Stimulated activated CD4-positive, alpha-beta T cell treated with anti-CD3 and anti-CD28 coated beads, Interleukin-4, amount 100 ng/mL, for 48 hours (primary cell): ENCODE measurements at regions not wholly inside any gene's neighbourhood (a gene's known extent, or its start where the extent isn't known, plus 50 kb on each side); places are given as distances from the start of the nearest gene placed in this dataset.
"Not testable (repeated sequence)": the region's sequence is repeated elsewhere in the genome, so short reads cannot be mapped to it uniquely, and the experiment has no call there.

ENCODE experiments used
- DNase-seq, 2 donors: peaks; one replicate each; pipeline ENCODE4 v3.0.0-alpha.2; 2020; ENCODE audit warnings: low read depth in 2 of 2

DNA sequence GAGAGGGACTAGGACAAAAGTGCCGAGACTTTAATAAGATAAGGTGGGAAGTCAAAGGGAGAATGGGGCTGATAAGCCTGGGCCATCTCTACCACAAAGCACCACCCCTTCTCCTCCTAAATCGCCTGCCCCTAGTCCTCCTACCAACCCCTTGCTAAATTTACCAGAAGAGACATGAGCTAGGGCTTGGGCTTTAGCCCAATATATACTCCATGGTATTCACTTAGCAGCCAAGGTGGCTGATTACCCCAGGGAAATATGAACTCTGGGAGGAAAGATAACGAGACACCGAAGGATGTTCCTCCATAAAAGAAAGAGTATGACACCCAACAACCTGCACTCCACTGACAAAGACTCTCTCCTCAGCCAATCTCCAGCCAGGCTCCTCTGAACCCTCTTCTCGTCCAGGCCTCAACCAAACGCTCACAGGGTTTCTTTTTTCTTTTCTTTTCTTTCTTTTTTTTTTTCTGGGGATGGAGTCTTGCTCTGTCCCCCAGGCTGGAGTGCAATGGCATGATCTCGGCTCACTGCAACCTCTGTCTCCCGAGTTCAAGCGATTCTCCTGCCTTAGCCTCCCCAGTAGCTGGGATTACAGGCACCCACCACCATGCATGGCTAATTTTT lies 610.2 kb downstream of the UQCRFS1 start:
- no peak for DNase-seq

DNA sequence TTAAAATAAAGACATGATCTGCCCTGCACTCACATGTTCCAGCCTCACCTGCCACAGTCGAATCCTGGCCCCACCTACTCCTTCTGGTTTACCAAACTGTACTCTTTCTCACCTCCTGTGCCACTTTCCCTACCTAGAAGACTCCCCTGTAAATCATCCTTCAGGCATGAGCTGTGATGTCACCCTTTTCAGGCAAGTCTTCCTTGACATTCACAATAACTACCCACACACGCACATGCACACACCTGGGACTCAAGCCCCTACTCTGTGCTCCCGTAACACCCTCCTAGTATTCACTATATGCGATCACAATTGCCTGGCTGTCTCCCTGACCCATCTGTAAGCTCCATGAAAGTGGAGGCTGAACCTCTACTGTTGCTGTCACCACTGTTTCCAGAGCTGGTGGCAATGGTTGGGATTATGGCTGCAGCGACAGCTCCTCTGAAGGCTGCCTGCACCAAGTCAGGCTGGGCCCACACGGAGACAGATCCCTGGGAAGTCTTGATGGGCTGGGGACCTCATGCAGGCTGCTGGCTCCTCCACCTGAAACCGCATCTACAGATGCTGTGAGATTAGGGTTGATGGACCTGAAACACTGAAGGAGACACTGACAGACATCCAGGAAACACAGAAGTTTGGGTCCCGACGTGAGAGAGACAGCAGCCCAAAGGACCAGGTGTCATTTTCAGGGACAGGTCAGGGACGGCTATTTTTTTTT lies 611.1 kb downstream of the UQCRFS1 start:
- no peak for DNase-seq

DNA sequence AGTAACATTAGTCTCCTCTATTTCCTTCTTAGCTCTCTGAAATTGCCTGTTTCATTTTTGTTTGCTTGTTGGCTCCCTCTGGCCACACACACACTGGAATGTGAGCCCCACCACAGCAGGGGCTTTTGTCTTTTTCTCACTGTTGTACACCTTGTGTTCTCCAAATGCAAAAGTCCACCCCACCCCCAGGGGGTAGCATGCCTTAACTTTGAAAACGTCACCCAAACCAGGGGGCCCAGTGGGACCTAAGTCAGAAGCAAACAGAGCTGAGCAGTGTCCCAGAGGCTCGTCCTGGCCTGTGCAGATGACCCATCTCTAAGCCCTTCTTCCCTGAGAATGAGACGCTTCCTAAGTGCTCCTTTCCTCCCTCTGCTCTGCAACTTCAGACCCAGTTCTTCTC lies 614.1 kb downstream of the UQCRFS1 start:
- no peak for DNase-seq

DNA sequence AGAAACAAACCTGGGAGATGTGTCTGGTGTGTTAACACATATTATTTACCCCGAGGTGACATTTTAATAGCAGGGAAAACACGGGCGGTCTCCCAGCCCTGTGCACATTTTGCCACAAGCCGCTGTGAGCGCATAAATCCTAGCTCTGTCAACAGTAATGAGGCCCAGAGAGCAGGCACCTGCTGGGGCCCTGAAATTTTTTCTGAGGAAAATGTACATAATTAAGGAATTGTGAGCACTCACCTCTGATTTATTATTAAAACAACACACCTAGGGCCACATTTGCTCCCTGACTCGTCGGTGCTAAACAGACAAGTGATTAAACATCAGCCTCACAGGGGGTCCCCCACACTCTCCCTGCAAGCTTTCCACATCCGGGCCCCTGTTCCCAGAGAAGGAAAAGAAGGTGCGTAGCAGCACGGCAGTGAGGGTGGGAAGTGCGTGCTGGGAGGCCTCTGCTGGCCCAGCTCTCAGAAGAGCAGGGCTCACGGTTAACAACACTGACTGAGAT lies 616.3 kb downstream of the UQCRFS1 start:
- DNase-seq, result no peak

DNA sequence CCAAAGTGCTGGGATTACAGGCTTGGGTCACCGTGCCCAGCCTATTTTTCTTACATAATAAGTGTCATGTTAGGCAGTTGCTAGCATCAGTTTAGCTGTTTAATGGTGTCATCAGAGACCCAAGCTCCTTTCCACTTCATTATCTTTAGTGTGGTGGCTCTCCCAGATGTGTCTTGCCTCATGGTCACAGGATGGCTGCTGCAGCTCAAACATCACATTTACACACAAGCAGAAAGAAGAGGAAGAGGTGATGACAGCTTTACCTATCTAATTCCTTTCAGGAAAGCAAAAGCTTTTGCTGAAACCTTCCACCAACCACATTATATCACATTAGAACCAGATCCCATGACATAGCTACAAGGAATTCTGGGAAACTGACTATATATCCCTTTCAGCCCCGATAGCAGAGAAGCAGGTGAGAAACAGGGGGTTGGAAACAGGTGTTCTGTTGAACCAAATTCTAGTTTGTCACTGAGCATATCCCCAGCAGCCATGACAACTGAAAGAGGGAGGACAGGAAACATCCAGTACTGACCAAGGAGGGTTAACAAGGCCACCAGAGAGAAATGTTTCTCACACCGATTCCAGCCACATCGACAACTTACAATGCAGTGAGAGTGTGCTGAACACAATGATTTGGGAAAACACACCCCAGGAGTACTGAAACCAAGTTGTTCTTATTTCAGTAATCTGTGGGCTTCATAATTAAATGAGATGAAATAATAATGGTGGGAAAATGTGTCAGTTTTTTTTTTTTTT lies 617.0 kb downstream of the UQCRFS1 start:
- DNase-seq, result no peak

DNA sequence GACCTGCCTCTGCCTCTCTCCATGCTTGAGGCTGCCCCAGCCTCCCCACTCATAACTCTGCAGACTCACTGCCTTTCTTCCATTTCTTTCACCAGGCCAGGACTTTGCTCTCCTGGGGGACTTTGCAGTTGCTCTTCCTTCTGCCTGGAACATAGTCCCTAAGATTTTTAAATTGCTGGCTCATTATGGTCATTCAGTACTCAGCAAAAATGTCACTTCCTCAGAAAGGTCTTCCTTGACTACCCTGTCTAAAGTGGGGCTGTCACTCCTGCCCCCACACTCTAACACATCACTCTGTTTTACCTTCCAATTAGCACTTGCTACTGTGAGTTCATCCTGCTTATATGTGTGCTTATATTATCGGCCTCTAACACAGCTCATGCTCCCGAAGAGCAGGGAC lies 618.2 kb downstream of the UQCRFS1 start:
- DNase-seq, result no peak

DNA sequence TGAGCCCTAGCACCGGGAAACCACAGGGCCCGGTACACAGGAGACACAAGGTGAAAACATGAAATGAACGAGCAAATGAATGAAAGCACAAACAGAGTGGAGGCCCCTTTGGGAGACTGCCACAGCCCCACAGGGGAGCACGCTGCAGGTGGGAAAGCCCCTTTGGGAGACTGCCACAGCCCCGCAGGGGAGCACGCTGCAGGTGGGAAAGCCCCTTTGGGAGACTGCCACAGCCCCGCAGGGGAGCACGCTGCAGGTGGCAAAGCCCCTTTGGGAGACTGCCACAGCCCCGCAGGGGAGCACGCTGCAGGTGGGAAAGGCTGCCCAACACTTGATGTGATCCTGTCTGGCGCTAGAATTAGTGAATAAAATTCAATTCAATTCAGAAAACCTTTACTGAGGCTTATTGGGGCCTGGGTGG lies 623.0 kb downstream of the UQCRFS1 start:
- DNase-seq, result not testable (repeated sequence)

DNA sequence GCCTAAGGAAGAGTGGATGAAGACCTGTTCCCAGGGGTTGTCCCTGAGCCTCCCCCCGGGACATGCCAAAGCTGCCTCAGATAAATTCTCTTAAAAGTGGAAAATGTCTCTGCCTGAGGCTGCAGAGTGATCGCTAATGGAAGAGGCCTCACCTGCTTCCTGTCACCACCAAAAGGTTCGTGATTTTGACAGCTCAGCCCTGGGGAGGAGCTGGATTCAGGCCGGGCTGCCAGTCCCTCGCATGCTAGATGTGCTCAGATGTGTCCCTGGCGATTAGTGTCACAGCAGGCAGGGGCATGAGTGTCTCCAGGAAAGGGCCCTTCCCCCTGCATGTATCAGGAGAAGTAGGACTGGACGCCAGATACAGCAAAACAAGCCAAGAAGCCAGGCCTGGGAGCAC lies 626.5 kb downstream of the UQCRFS1 start:
- DNase-seq, result no peak

DNA sequence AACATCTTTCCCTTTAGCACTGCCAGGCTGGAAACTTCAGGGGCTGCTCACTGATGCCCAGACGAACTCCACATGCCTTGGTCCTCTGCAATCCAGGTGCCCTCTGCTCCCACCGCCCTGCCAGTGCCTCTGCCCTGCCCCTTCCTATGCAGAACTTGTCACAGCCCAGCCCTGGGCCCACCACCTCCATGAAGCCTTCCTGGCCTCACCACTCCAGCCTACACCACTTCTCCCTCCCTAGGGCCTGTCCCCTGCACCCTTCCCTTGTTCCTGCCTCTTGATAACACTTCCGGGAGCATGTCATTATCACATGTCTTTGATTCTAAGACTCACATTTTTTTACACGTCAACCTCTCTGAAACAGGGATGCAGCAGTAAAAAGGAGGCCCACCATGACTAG lies 627.2 kb downstream of the UQCRFS1 start:
- no peak for DNase-seq

DNA sequence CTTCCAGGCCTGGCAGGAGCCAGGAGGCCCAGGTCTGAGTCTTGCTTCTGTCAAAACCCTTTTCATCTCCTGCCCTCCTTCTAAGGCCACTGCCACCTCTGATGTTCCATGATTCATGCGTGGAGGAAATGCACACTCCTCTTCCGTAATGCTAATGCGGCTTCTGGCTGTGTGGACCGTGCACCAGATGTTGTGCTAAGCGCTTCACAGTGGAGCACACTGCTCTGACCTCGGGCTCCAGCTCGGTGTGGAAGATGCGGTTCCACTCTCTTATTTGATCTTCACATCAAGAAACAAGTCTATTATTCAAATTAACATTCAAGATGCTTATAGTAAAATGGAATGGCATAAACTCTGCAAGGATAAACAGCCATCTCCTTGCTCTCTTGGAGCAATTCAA lies 629.2 kb downstream of the UQCRFS1 start:
- DNase-seq, result no peak

DNA sequence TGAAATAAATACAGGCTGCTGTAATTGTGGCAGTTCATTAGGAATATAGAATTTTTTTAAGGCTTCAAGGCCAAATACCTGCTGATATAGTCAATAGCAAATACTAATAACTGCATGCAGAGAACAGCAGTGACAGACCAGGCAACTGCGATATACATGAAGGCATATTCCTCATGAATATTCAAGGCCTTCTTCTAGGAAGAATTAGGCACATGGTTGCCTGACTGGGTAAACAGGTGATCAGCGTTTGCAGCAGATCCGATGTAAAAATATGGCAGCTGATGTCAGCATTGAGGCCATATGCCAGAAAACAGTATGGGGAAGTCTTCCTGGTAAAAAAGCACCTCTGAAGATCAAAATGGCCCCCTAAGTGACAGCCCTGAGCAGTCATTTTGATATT lies 629.7 kb downstream of the UQCRFS1 start:
- DNase-seq, result no peak

DNA sequence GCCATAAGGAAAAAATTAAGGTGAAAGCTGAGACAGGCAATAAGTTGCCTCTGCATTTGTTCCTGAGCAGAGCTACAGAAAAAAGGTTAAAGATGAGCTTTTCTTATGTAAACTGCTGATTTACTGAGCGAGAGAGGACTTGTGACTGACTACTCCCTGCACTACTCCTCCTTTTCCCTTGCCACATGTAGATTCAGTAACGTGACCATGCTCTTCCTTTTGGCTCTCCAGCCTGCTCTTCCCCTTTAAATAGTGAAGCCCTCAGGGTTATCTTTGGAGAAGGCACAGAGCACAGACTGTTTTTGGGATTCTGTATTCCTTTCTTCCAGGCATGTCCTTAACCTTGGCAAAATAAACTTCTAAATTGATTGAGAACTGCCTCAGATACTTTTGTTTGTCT lies 630.2 kb downstream of the UQCRFS1 start:
- DNase-seq, result no peak

DNA sequence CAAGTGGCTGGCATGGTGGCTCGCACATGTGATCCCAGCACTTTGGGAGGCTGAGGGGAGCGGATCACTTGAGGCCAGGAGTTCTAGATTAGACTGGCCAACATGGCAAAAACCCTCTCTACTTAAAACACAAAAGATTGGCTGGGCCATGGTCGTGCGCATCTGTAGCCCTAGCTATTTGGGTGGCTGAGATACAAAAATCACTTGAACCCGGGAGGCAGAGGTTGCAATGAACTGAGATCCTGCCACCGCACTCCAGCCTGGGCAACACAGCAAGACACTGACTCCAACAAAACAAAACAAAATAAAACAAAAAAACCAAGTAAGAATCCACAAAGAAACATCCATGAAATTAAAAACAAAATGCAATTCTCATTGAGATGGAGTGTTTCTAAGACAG lies 630.6 kb downstream of the UQCRFS1 start:
- no peak for DNase-seq

DNA sequence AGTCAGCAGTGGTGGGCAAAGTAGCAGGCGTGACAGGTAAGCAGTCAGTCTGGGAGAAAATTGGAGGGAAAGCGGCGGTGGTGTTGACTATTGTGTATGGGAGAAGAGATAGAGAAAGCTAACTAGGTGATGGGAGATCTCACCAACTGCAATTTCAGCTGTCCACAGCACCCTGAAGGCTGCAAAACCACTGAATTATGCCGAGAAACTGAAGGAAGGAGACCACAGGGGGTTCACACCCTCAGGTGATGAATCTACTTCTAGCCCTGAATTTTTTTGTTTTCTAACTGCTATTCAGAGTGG lies 631.5 kb downstream of the UQCRFS1 start:
- DNase-seq, result no peak

DNA sequence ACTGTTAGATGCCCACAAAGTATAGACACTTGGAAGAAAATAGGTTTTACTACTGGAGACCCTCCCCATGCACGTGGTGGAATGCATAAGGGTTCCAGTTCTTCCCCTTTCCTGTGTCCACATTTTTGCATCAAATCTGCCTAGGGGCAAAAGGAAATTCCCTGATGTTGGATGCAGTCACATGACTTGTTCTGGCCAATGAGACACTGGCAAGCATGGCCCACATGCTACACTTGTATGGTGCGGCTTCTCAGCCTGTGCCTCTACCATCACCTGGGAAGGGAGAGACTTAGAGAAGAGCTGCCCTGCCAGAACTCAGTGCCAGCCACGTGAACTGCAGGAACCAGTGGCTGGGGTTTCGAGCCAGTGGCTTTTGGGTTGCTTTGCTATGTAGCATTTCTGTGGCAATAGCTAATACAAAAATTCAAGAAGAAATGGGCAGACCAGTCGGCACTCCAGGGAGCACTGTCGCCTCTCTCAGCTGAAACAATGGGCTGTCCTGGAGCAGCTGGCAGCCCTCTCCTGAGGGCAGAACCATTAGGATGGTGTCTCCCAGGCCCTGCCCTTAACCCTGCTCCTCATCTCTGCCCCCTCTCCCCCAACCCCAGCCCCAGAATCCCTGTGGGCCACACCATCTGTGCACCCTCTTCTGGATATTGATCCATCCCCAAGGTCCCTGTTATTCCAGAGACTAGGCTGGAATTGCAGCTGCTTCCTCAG lies 634.0 kb downstream of the UQCRFS1 start:
- no peak for DNase-seq

DNA sequence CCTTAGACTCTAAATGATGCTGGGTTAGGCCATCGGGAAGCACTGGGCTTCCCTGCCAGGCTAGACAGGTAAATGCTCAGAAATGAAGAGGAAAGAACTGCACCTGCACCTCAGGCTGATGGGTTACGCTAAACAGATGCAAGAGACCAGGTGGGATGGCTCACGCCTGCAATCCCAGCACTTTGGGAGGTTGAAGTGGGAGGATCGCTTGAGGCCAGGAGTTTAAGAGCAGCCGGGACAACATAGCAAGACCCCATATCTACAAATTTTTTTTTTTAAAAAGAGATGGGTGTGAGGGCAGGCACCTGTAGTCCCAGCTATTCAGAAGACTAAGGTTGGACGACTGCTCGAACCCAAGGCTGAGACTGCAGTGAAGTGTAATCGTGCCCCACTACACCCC lies 634.7 kb downstream of the UQCRFS1 start:
- DNase-seq, result no peak

DNA sequence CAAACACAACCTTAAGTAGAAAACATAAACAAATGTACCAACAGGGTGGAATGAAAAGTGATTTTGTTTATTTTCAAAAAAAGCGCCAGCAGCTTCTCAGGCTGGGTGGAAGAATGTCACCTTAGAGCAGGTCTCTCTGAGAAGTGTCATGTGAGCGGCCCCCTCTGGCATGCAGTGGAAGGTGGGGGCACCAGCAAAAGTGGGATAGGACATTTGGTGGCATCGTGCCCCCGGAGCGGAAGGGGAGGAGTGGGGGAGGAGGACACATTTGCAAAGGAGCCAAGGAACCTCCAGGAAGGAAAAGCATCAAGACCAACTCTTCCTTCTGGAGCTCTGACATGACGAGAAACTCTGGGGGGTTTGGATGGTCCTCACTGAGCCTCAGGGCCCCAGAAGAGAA lies 635.3 kb downstream of the UQCRFS1 start:
- DNase-seq, result no peak

DNA sequence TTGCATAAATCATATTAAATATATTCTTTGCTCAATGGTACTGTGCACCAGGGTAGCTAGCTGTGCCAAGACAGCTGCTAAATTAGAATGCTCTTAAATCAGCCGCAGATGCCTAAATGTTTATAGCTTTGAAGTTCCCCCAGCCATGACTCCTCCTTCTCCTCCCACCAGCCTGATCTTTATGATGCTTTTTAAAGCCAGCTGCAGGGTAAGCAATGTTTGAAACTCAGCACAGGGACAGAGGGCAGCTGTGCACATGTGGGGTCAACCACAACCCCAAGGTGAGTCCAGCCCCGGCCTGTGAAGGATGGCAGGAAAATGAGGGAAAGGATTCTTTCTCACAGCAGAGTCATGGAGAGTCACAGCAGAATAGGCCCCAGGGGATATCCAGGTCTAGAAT lies 635.7 kb downstream of the UQCRFS1 start:
- DNase-seq, result no peak

DNA sequence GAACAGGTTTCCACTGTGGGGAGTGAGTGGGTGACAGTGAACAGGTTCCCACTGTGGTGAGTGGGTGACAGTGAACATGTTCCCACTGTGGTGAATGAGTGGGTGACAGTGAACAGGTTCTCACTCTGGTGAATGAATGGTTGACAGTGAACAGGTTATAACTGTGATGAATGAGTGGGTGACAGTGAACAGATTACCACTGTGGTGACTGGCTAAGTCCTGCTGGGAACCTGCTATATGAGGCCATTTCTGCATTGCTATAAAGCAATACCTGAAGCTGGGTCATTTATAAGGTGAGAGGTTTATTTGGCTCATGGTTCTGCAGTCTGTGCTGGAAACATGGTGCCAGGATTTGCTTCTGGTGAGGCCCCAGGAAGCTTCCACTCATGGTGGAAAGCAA lies 637.1 kb downstream of the UQCRFS1 start:
- no peak for DNase-seq

DNA sequence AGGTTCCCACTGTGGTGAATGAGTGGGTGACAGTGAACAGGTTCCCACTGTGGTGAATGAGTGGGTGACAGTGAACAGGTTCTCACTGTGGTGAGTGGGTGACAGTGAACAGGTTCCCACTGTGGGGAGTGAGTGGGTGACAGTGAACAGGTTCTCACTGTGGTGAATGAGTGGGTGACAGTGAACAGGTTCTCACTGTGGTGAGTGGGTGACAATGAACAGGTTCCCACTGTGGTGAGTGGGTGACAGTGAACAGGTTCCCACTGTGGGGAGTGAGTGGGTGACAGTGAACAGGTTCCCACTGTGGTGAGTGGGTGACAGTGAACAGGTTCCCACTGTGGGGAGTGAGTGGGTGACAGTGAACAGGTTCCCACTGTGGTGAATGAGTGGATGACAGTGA lies 637.6 kb downstream of the UQCRFS1 start:
- DNase-seq, result not testable (repeated sequence)

DNA sequence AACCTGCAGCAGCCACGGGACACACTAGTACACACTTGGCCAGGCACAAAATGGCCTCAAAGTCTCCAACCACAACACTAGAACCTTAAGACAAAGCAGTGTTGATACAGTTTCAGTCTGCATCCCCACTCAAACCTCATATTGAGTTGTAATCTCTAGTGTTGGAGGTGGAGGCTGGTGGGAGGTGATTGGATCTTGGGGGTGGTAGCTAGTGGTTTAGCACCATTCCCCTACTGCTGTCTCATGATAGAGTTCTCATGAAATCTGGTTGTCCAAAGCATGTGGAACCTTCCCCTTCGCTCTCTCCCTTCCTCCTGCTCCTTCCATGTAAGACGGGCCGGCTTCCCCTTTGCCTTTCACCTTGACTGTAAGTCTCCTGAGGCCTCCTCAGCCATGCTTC lies 638.7 kb downstream of the UQCRFS1 start:
- DNase-seq, result no peak
